Osteoblast (primary cell): ENCODE measurements at regions not wholly inside any gene's neighbourhood (a gene's known extent, or its start where the extent isn't known, plus 50 kb on each side); places are given as distances from the start of the nearest gene placed in this dataset.

Experiments
- DNase-seq: peaks from one replicate; pipeline ENCODE4 v3.0.0; 2011; ENCODE audit warnings: low spot score, mixed read lengths; ENCODE audit not compliant: insufficient read length; ENCODE audit errors: missing footprints
- H2AFZ ChIP-seq: 2 replicates; pipeline ENCODE4 v1.6.0; 2011; ENCODE audit warnings: mild to moderate bottlenecking, low read length
- H3K27ac ChIP-seq: 2 replicates; pipeline ENCODE4 v1.5.1; 2011; ENCODE audit warnings: mild to moderate bottlenecking, low read depth, low read length, moderate library complexity
- H3K27me3 ChIP-seq: 2 replicates; pipeline ENCODE4 v1.6.0; 2012; ENCODE audit warnings: mild to moderate bottlenecking, control low read depth, inconsistent platforms, low read length, moderate library complexity; ENCODE audit not compliant: insufficient read depth
- H3K36me3 ChIP-seq: 2 replicates; pipeline ENCODE4 v1.5.1; 2011; ENCODE audit warnings: mild to moderate bottlenecking, low read length, control low read depth, moderate library complexity; ENCODE audit not compliant: insufficient read depth
- H3K4me1 ChIP-seq: 2 replicates; pipeline ENCODE4 v1.5.1; 2011; ENCODE audit warnings: mild to moderate bottlenecking, low read length, control low read depth, moderate library complexity; ENCODE audit not compliant: insufficient read depth
- H3K4me2 ChIP-seq: 2 replicates; pipeline ENCODE4 v1.6.0; 2011; ENCODE audit warnings: mild to moderate bottlenecking, low read length; ENCODE audit not compliant: insufficient read depth
- H3K4me3 ChIP-seq: fragments of 200-600 bp; sonication (generic); 3 replicates; pipeline ENCODE4 v1.5.1; 2012; ENCODE audit warnings: mild to moderate bottlenecking, low read length, inconsistent platforms; ENCODE audit not compliant: insufficient read depth
- H3K79me2 ChIP-seq: 2 replicates; pipeline ENCODE4 v1.6.0; 2012; ENCODE audit warnings: mild to moderate bottlenecking, low read length, control low read depth, inconsistent platforms; ENCODE audit not compliant: insufficient read depth
- H3K9me3 ChIP-seq: 2 replicates; pipeline ENCODE4 v1.5.1; 2011; ENCODE audit warnings: low read depth, low read length, control low read depth
- H4K20me1 ChIP-seq: 2 replicates; pipeline ENCODE4 v1.6.0; 2012; ENCODE audit warnings: mild to moderate bottlenecking, low read length, control low read depth; ENCODE audit not compliant: insufficient read depth
- TF ChIP-seq, protein P1 (sequence below): IDR thresholded peaks from 2 replicates; pipeline ENCODE4 v1.5.1; 2011; ENCODE audit warnings: mild to moderate bottlenecking, low read depth, low read length, moderate library complexity; ENCODE audit errors: extremely low read depth

DNA sequence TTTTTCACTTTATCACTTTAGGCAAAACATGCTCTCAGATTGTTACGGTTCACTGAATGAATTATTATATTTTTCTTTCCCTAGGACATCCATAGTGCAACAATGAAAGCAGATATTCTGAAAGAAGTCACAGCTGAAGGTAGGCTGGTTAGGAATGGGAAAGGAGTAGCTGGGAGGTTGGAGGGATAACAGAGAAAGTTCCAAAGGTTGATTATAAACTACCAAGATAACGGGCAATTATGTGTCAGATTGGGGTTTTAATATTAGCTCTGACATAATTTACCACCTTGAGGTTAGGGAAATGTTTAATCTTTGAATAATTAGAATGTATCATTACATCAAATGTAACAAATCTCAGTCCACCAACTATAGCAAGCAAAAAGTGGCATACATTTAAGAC, 96.5 kb downstream of the HTR1B start:
- H2AFZ ChIP-seq = no peak overlapping the region
- no peaks in the 10 kb centered on the region for H3K79me2 ChIP-seq
- no peaks in the 10 kb centered on the region for H3K36me3 ChIP-seq
- TF ChIP-seq, protein P1, sequence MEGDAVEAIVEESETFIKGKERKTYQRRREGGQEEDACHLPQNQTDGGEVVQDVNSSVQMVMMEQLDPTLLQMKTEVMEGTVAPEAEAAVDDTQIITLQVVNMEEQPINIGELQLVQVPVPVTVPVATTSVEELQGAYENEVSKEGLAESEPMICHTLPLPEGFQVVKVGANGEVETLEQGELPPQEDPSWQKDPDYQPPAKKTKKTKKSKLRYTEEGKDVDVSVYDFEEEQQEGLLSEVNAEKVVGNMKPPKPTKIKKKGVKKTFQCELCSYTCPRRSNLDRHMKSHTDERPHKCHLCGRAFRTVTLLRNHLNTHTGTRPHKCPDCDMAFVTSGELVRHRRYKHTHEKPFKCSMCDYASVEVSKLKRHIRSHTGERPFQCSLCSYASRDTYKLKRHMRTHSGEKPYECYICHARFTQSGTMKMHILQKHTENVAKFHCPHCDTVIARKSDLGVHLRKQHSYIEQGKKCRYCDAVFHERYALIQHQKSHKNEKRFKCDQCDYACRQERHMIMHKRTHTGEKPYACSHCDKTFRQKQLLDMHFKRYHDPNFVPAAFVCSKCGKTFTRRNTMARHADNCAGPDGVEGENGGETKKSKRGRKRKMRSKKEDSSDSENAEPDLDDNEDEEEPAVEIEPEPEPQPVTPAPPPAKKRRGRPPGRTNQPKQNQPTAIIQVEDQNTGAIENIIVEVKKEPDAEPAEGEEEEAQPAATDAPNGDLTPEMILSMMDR = no peak
- no peaks in the 10 kb centered on the region for H3K27me3 ChIP-seq
- no peak for DNase-seq
- H3K27ac ChIP-seq = no peak overlapping the region
- no peaks in the 10 kb centered on the region for H3K4me1 ChIP-seq
- no peak overlapping the region for H3K4me2 ChIP-seq
- H3K9me3 ChIP-seq = no peaks in the 10 kb centered on the region
- H3K4me3 ChIP-seq = no peak overlapping the region
- H4K20me1 ChIP-seq = no peaks in the 10 kb centered on the region

DNA sequence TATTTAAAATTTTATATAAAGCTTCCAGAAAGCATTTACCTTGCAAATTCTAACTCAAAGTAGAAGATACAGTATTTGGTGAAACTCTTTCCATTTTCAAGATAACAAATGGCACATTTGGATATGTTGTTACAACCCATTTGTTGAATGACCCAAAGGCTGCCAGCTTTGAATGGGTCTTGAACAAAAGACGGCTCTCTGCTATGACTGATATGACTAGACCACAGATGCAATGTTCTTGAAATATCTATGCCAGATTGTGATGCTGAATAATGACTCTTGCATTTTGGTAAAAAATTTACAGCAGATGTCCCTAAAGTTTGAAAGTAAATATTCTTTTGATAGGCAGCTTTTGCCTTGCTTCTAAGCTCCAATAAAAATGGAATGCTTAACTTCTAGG, 99.6 kb downstream of the HTR1B start:
- Histone ChIP-seq H3K36me3 (no peaks in the 10 kb centered on the region), H3K4me3 (no peak overlapping the region), H3K4me1 (no peaks in the 10 kb centered on the region), H3K9me3 (no peaks in the 10 kb centered on the region), H3K27me3 (no peaks in the 10 kb centered on the region), H3K79me2 (no peaks in the 10 kb centered on the region), H2AFZ (no peak overlapping the region), H3K4me2 (no peak overlapping the region), H3K27ac (no peak overlapping the region), H4K20me1 (no peaks in the 10 kb centered on the region)
- no peak for DNase-seq
- TF ChIP-seq, protein P1 = no peak

DNA sequence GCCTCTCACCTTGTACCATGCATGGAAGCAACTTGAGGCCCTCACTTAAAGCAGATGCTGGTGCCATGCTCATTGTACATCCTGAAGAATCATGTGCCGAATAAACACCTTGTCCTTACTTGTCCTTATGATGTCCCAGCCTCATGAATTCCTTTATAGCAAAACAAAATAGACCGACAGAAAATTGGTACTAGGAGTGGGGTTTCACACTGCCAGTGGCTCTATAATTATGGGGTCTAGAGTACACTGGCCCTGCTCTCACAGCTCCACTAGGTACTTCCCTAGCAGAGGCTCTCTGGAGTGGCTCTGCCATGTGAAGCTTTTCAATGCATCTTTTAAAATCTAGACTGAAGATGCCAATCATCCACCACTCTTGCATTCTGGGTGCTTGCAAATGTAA, 101.2 kb downstream of the HTR1B start:
- H3K36me3 ChIP-seq = no peaks in the 10 kb centered on the region
- DNase-seq = no peak
- TF ChIP-seq, protein P1 = no peak
- H3K4me1 ChIP-seq = no peaks in the 10 kb centered on the region
- no peaks in the 10 kb centered on the region for H3K79me2 ChIP-seq
- no peak overlapping the region for H3K4me3 ChIP-seq
- no peaks in the 10 kb centered on the region for H4K20me1 ChIP-seq
- H2AFZ ChIP-seq = no peak overlapping the region
- H3K27me3 ChIP-seq = no peaks in the 10 kb centered on the region
- H3K4me2 ChIP-seq = no peak overlapping the region
- no peak overlapping the region for H3K27ac ChIP-seq
- no peaks in the 10 kb centered on the region for H3K9me3 ChIP-seq

DNA sequence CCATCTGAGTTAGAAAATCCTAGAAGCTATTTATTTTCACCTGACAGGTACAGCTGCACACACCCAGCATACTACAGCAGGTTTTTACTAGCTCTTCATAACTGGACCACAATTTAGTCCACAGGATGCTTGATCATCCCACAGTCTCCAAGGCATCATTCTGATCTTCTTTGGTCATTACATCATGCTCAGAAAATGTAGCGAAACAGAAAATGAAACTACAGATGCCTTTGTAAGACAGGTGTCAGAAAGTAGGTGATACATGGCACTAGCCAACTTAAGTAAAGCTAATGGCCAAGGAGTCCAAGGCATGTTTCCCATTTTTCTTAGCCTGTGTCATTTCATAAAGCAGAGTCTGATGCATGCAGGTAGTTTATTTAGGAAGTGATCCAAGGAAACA, 102.3 kb downstream of the HTR1B start:
- H4K20me1 ChIP-seq = no peaks in the 10 kb centered on the region
- H3K27me3 ChIP-seq = no peaks in the 10 kb centered on the region
- H3K36me3 ChIP-seq = no peaks in the 10 kb centered on the region
- TF ChIP-seq, protein P1 = no peak
- H2AFZ ChIP-seq = no peak overlapping the region
- no peak overlapping the region for H3K4me3 ChIP-seq
- H3K79me2 ChIP-seq = no peaks in the 10 kb centered on the region
- no peak overlapping the region for H3K4me2 ChIP-seq
- no peaks in the 10 kb centered on the region for H3K4me1 ChIP-seq
- no peak overlapping the region for H3K27ac ChIP-seq
- no peaks in the 10 kb centered on the region for H3K9me3 ChIP-seq
- no peak for DNase-seq
